SK-N-SH (cell line): ENCODE measurements at regions not wholly inside any gene's neighbourhood (a gene's known extent, or its start where the extent isn't known, plus 50 kb on each side); places are given as distances from the start of the nearest gene placed in this dataset.

Experiments used
- CTCF ChIA-PET: fragments of 300-600, 350-600 bp; formaldehyde crosslinking; extraction: SDS; loops from one replicate; lab custom pipeline; 2021; lab: Yijun Ruan, JAX
- POLR2A ChIA-PET: fragments of 350-600 bp; sonication (Branson Sonifier 250); formaldehyde crosslinking; extraction: SDS; loops from one replicate; lab custom pipeline; 2020; ENCODE audit warnings: antibody characterized with exemption, inconsistent platforms; lab: Yijun Ruan, JAX
- DNase-seq: peaks from one replicate; pipeline ENCODE4 v3.0.0; 2012
- H2AFZ ChIP-seq: fragments of 200-600 bp; sonication (generic); 2 replicates; pipeline ENCODE4 v1.8.1; 2016; ENCODE audit warnings: antibody characterized with exemption, mild to moderate bottlenecking, low read depth
- H3F3A ChIP-seq: fragments of 200-600 bp; sonication (generic); replicated peaks from 2 replicates; pipeline ENCODE3; 2016; ENCODE audit warnings: antibody characterized with exemption, mild to moderate bottlenecking; ENCODE audit not compliant: insufficient read depth
- H3K27ac ChIP-seq, 2 experiments: fragments of 200-500 bp in 1 of 2; fragments of 200-600 bp in 1 of 2; sonication (Bioruptor generic) in 1 of 2; sonication (generic), shearing (Covaris generic) in 1 of 2; 2 replicates each; pipeline versions ENCODE4 v1.5.1 to v1.6.1; 2014 to 2016; ENCODE audit warnings: low read depth in 2 of 2, inconsistent platforms in 1 of 2, low read length in 1 of 2, mild to moderate bottlenecking in 1 of 2, mixed read lengths in 1 of 2
- H3K27me3 ChIP-seq: fragments of 200-600 bp; sonication (generic), shearing (Covaris generic); 2 replicates; pipeline ENCODE4 v1.6.1; 2016; ENCODE audit warnings: mixed run types; ENCODE audit not compliant: insufficient read depth
- H3K36me3 ChIP-seq, 2 experiments: fragments of 200-500 bp in 1 of 2; fragments of 200-600 bp in 1 of 2; sonication (Bioruptor generic) in 1 of 2; sonication (generic) in 1 of 2; replicated peaks in 1 of 2; 2 replicates each; pipeline versions ENCODE3 to v1.5.1; 2014 to 2016; ENCODE audit warnings: low read length in 1 of 2, mild to moderate bottlenecking in 1 of 2; ENCODE audit not compliant: insufficient read depth in 2 of 2, control insufficient read depth in 1 of 2
- H3K4me1 ChIP-seq, 2 experiments: fragments of 200-500 bp in 1 of 2; fragments of 200-600 bp in 1 of 2; sonication (Bioruptor generic) in 1 of 2; sonication (generic), shearing (Covaris generic) in 1 of 2; 2 replicates each; pipeline versions ENCODE4 v1.5.1 to v1.6.1; 2014 to 2016; ENCODE audit warnings: low read depth in 1 of 2, low read length in 1 of 2, mixed run types in 1 of 2; ENCODE audit not compliant: insufficient read depth in 2 of 2, control insufficient read depth in 1 of 2
- H3K4me2 ChIP-seq: fragments of 200-600 bp; sonication (generic), shearing (Covaris generic); 2 replicates; pipeline ENCODE4 v1.6.1; 2017; ENCODE audit warnings: mixed run types
- H3K4me3 ChIP-seq, 2 experiments: fragments of 200-500 bp in 1 of 2; fragments of 200-600 bp in 1 of 2; sonication (Bioruptor generic) in 1 of 2; sonication (generic), shearing (Covaris generic) in 1 of 2; 2 replicates each; pipeline versions ENCODE4 v1.5.1 to v1.8.1; 2014 to 2016; ENCODE audit warnings: low read depth in 2 of 2, inconsistent platforms in 1 of 2, low read length in 1 of 2, mild to moderate bottlenecking in 1 of 2, mixed read lengths in 1 of 2, moderate library complexity in 1 of 2
- H3K79me2 ChIP-seq: fragments of 200-600 bp; sonication (generic); 2 replicates; pipeline ENCODE4 v1.8.1; 2017; ENCODE audit warnings: mild to moderate bottlenecking; ENCODE audit not compliant: insufficient read depth
- H3K9ac ChIP-seq: fragments of 200-600 bp; sonication (generic); 2 replicates; pipeline ENCODE4 v1.6.1; 2017; ENCODE audit warnings: mixed run types
- H3K9me2 ChIP-seq: fragments of 200-600 bp; sonication (generic); 2 replicates; pipeline ENCODE4 v1.6.1; 2017; ENCODE audit warnings: mixed run types
- H3K9me3 ChIP-seq: fragments of 200-600 bp; sonication (generic); 2 replicates; pipeline ENCODE4 v1.6.1; 2017; ENCODE audit warnings: mixed run types, mild to moderate bottlenecking, moderate library complexity
- H4K20me1 ChIP-seq: fragments of 200-600 bp; sonication (generic); 2 replicates; pipeline ENCODE4 v1.6.1; 2017; ENCODE audit warnings: mild to moderate bottlenecking, mixed run types; ENCODE audit not compliant: insufficient read depth
- CHD2 ChIP-seq: fragments of 150-350 bp; IDR thresholded peaks from 2 replicates; pipeline ENCODE4 v1.6.1; 2018; ENCODE audit warnings: low read length; ENCODE audit not compliant: partially characterized antibody
- CTCF ChIP-seq: fragments of 200-600 bp; sonication (generic); IDR thresholded peaks from 2 replicates; pipeline ENCODE4 v1.6.1; 2017; ENCODE audit warnings: antibody characterized with exemption, mild to moderate bottlenecking, moderate library complexity
- ELF1 ChIP-seq: IDR thresholded peaks from 2 replicates; pipeline ENCODE4 v1.4.0; 2012
- EP300 ChIP-seq, 2 experiments: IDR thresholded peaks; 2 replicates each; pipeline versions ENCODE4 v1.4.0 to v1.6.1; 2012; ENCODE audit warnings: borderline replicate concordance in 1 of 2, low read depth in 1 of 2, low read length in 1 of 2
- EZH2phosphoT487 ChIP-seq: fragments of 200-600 bp; sonication (generic); IDR thresholded peaks from 2 replicates; pipeline ENCODE4 v1.6.1; 2017; ENCODE audit warnings: low read depth, mixed run types, mild to moderate bottlenecking, antibody characterized with exemption, moderate library complexity, borderline replicate concordance
- FOXJ3 ChIP-seq: sonication (generic); formaldehyde crosslinking; IDR thresholded peaks from 2 replicates; pipeline ENCODE4 v1.5.1; 2020; ENCODE audit warnings: mild to moderate bottlenecking, missing genetic modification reagents
- GATA2 ChIP-seq: sonication (generic); formaldehyde crosslinking; IDR thresholded peaks from 2 replicates; pipeline ENCODE4 v1.5.0; 2020; ENCODE audit warnings: mild to moderate bottlenecking, missing genetic modification reagents
- MEF2A ChIP-seq: IDR thresholded peaks from 2 replicates; pipeline ENCODE4 v1.4.0; 2012; ENCODE audit warnings: low read depth, borderline replicate concordance
- PBX3 ChIP-seq: IDR thresholded peaks from 2 replicates; pipeline ENCODE4; 2012
- TAF1 ChIP-seq: IDR thresholded peaks from 2 replicates; pipeline ENCODE4 v1.6.1; 2012; ENCODE audit warnings: low read depth, mild to moderate bottlenecking, low read length, moderate library complexity, borderline replicate concordance
- USF1 ChIP-seq: IDR thresholded peaks from 2 replicates; pipeline ENCODE4 v1.4.0; 2012; ENCODE audit warnings: low read depth, borderline replicate concordance
- USF2 ChIP-seq: fragments of 150-350 bp; IDR thresholded peaks from 2 replicates; pipeline ENCODE4 v1.6.1; 2017; ENCODE audit warnings: antibody characterized with exemption, low read length, low read depth, borderline replicate concordance
- YY1 ChIP-seq: IDR thresholded peaks from 2 replicates; pipeline ENCODE4 v1.4.0; 2012; ENCODE audit warnings: low read depth, mild to moderate bottlenecking
- ZBTB33 ChIP-seq: IDR thresholded peaks from 2 replicates; pipeline ENCODE4 v1.4.0; 2012; ENCODE audit warnings: low read depth, borderline replicate concordance
- WGBS: methylation state at CpG from one replicate; pipeline ENCODE4 v1.1.6; 2017; ENCODE audit warnings: low lambda C conversion rate; 5-methylcytosine and 5-hydroxymethylcytosine counted together

GRCh38 chr5:63495225-63495624, 467.0 kb downstream of the HTR1A start:
- Histone ChIP-seq H4K20me1 (no peaks in the 10 kb centered on the region), H3K9ac (no peak overlapping the region), H3K9me2 (no peaks in the 10 kb centered on the region), H3F3A (no peaks in the 10 kb centered on the region), H3K27ac (no peak overlapping the region), H3K79me2 (no peaks in the 10 kb centered on the region), H3K4me3 (no peak overlapping the region)
- no peak for DNase-seq
- CTCF ChIA-PET = no interaction called here
- no peak for TF ChIP-seq CHD2
- no peak for TF ChIP-seq PBX3
- no peak for TF ChIP-seq EZH2phosphoT487
- no peak for TF ChIP-seq TAF1
- TF ChIP-seq FOXJ3 (CRISPR knock-in tag) = no peak
- TF ChIP-seq ELF1 = no peak
- TF ChIP-seq GATA2 (CRISPR knock-in tag) = no peak
- TF ChIP-seq, all 33 proteins: peak for 0
- H3K36me3 ChIP-seq = no peaks in the 10 kb centered on the region
- H3K27me3 ChIP-seq = no peaks in the 10 kb centered on the region
- H3K4me2 ChIP-seq = no peak overlapping the region
- H2AFZ ChIP-seq = no peak overlapping the region
- POLR2A ChIA-PET = no interaction called here
- no peaks in the 10 kb centered on the region; the same call in 1 of the 2 replicates for H3K9me3 ChIP-seq
- no peaks in the 10 kb centered on the region for H3K4me1 ChIP-seq

GRCh38 chr5:63483338-63483737, 478.9 kb downstream of the HTR1A start:
- Histone ChIP-seq H3K79me2 (no peaks in the 10 kb centered on the region), H3K9me2 (no peaks in the 10 kb centered on the region), H2AFZ (no peak overlapping the region), H3K27ac (no peak overlapping the region), H3K4me2 (no peak overlapping the region), H4K20me1 (no peaks in the 10 kb centered on the region), H3K4me1 (no peaks in the 10 kb centered on the region), H3K36me3 (no peaks in the 10 kb centered on the region), H3F3A (no peaks in the 10 kb centered on the region), H3K4me3 (no peak overlapping the region), H3K27me3 (no peaks in the 10 kb centered on the region), H3K9me3 (no peaks in the 10 kb centered on the region), H3K9ac (no peak overlapping the region)
- ChIA-PET CTCF (no interaction called here), POLR2A (no interaction called here)
- TF ChIP-seq CTCF (no peak), YY1 (no peak)
- no peak for DNase-seq
- WGBS = 0% methylated on average over 1 of the region's 1 CpG

GRCh38 chr5:63473335-63473967, 488.8 kb downstream of the HTR1A start:
- no peak overlapping the region for H3K27ac ChIP-seq
- H3K4me2 ChIP-seq = no peak overlapping the region
- H2AFZ ChIP-seq = no peak overlapping the region
- CTCF ChIA-PET = no interaction called here
- H3K9ac ChIP-seq = no peak overlapping the region
- no peaks in the 10 kb centered on the region for H3F3A ChIP-seq
- no peaks in the 10 kb centered on the region for H3K36me3 ChIP-seq
- no peaks in the 10 kb centered on the region for H3K27me3 ChIP-seq
- H3K4me1 ChIP-seq = no peaks in the 10 kb centered on the region
- no peaks in the 10 kb centered on the region for H3K9me2 ChIP-seq
- POLR2A ChIA-PET = no interaction called here
- TF ChIP-seq USF1 (no peak), USF2 (no peak), EP300 (IDR thresholded peaks at IDR 0.05; ENCODE audit: borderline replicate concordance in 1 of 2, low read depth in 1 of 2, low read length in 1 of 2) (no peak), MEF2A (no peak), ZBTB33 (no peak), ELF1 (no peak)
- no peak overlapping the region for H3K4me3 ChIP-seq
- 0% methylated on average over 1 of the region's 1 CpG for WGBS
- H3K9me3 ChIP-seq = no peaks in the 10 kb centered on the region
- DNase-seq = no peak
- H3K79me2 ChIP-seq = no peaks in the 10 kb centered on the region
- H4K20me1 ChIP-seq = no peaks in the 10 kb centered on the region
